ENCODE measurements at regions not wholly inside any gene's neighbourhood (a gene's known extent, or its start where the extent isn't known, plus 50 kb on each side); places are given as distances from the start of the nearest gene placed in this dataset.

GRCh38 chr14:65981192-65981843 lies 504.9 kb upstream of the CCDC196 start:
- Histone ChIP-seq H2AFZ (ENCODE audit: low read depth, low read length) (no peak overlapping the region), H3K79me2 (ENCODE audit: insufficient read depth, low read length) (no peaks in the 10 kb centered on the region), H3K9me3 (ENCODE audit: insufficient read depth, low read length, severe bottlenecking) (no peaks in the 10 kb centered on the region), H3K4me2 (ENCODE audit: insufficient read depth, low read length) (no peak overlapping the region), H3K27ac (ENCODE audit: low read length) (no peak overlapping the region), H3K27me3 (ENCODE audit: insufficient read depth, low read length, poor library complexity) (no peaks in the 10 kb centered on the region), H3K36me3 (ENCODE audit: insufficient read depth, low read length) (no peaks in the 10 kb centered on the region), H3K4me3 (ENCODE audit: low read depth in 1 of 2, low read length in 2 of 2) (no peak overlapping the region), H3K9ac (ENCODE audit: low read depth, low read length) (no peak overlapping the region), H3K4me1 (ENCODE audit: insufficient read depth, low read length) (no peaks in the 10 kb centered on the region), H4K20me1 (ENCODE audit: insufficient read depth, low read length) (no peaks in the 10 kb centered on the region)
- TF ChIP-seq EZH2 (IDR thresholded peaks at IDR 0.05; ENCODE audit: borderline replicate concordance, low read depth, low read length, severe bottlenecking) (no peak), CTCF (IDR thresholded peaks at IDR 0.05; ENCODE audit: borderline replicate concordance, extremely low read depth, low read length, poor library complexity, severe bottlenecking) (no peak)
- ATAC-seq (ENCODE audit: insufficient read depth, low read depth) (no peak), DNase-seq (no peak)

- DNase-seq = no peak
- Histone ChIP-seq H4K20me1 (ENCODE audit: insufficient read depth, low read length) (no peaks in the 10 kb centered on the region), H3K9ac (ENCODE audit: low read depth, low read length) (no peak overlapping the region), H3K9me3 (ENCODE audit: insufficient read depth, low read length, severe bottlenecking) (no peaks in the 10 kb centered on the region), H3K4me2 (ENCODE audit: insufficient read depth, low read length) (no peak overlapping the region), H3K27ac (ENCODE audit: low read length) (no peak overlapping the region), H3K4me3 (ENCODE audit: low read depth in 1 of 2, low read length in 2 of 2) (no peak overlapping the region), H3K4me1 (ENCODE audit: insufficient read depth, low read length) (no peaks in the 10 kb centered on the region), H3K36me3 (ENCODE audit: insufficient read depth, low read length) (no peaks in the 10 kb centered on the region), H2AFZ (ENCODE audit: low read depth, low read length) (no peak overlapping the region), H3K79me2 (ENCODE audit: insufficient read depth, low read length) (no peaks in the 10 kb centered on the region), H3K27me3 (ENCODE audit: insufficient read depth, low read length, poor library complexity) (no peaks in the 10 kb centered on the region)
- TF ChIP-seq CTCF (IDR thresholded peaks at IDR 0.05; ENCODE audit: borderline replicate concordance, extremely low read depth, low read length, poor library complexity, severe bottlenecking) (no peak), EZH2 (IDR thresholded peaks at IDR 0.05; ENCODE audit: borderline replicate concordance, low read depth, low read length, severe bottlenecking) (no peak)
- ATAC-seq (ENCODE audit: insufficient read depth, low read depth) = no peak
Observed at GRCh38 chr14:65986041-65986440, 500.1 kb upstream of the CCDC196 start.

GRCh38 chr14:65989981-65990380 lies 496.2 kb upstream of the CCDC196 start:
- H3K9ac ChIP-seq (ENCODE audit: low read depth, low read length) = no peak overlapping the region

More at GRCh38 chr14:65989981-65990380, 496.2 kb upstream of the CCDC196 start:
- Histone ChIP-seq H3K9me3 (ENCODE audit: insufficient read depth, low read length, severe bottlenecking) (no peaks in the 10 kb centered on the region), H3K4me3 (ENCODE audit: low read depth in 1 of 2, low read length in 2 of 2) (no peak overlapping the region), H2AFZ (ENCODE audit: low read depth, low read length) (no peak overlapping the region), H3K79me2 (ENCODE audit: insufficient read depth, low read length) (no peaks in the 10 kb centered on the region), H3K36me3 (ENCODE audit: insufficient read depth, low read length) (no peaks in the 10 kb centered on the region), H3K4me2 (ENCODE audit: insufficient read depth, low read length) (no peak overlapping the region), H3K4me1 (ENCODE audit: insufficient read depth, low read length) (peaks cover 11% of the 10 kb centered on the region), H3K27me3 (ENCODE audit: insufficient read depth, low read length, poor library complexity) (no peaks in the 10 kb centered on the region), H3K27ac (ENCODE audit: low read length) (no peak overlapping the region), H4K20me1 (ENCODE audit: insufficient read depth, low read length) (no peaks in the 10 kb centered on the region)
- TF ChIP-seq EZH2 (IDR thresholded peaks at IDR 0.05; ENCODE audit: borderline replicate concordance, low read depth, low read length, severe bottlenecking) (no peak), CTCF (IDR thresholded peaks at IDR 0.05; ENCODE audit: borderline replicate concordance, extremely low read depth, low read length, poor library complexity, severe bottlenecking) (no peak)
- ATAC-seq (ENCODE audit: insufficient read depth, low read depth) (no peak), DNase-seq (no peak)
